ENCODE measurements at regions not wholly inside any gene's neighbourhood (a gene's known extent, or its start where the extent isn't known, plus 50 kb on each side); places are given as distances from the start of the nearest gene placed in this dataset.
A peak's percentile ranks its signal among the peaks of the same experiment; 100 is the strongest.
"Not testable (repeated sequence)": the region's sequence is repeated elsewhere in the genome, so short reads cannot be mapped to it uniquely, and the experiment has no call there.

DNA sequence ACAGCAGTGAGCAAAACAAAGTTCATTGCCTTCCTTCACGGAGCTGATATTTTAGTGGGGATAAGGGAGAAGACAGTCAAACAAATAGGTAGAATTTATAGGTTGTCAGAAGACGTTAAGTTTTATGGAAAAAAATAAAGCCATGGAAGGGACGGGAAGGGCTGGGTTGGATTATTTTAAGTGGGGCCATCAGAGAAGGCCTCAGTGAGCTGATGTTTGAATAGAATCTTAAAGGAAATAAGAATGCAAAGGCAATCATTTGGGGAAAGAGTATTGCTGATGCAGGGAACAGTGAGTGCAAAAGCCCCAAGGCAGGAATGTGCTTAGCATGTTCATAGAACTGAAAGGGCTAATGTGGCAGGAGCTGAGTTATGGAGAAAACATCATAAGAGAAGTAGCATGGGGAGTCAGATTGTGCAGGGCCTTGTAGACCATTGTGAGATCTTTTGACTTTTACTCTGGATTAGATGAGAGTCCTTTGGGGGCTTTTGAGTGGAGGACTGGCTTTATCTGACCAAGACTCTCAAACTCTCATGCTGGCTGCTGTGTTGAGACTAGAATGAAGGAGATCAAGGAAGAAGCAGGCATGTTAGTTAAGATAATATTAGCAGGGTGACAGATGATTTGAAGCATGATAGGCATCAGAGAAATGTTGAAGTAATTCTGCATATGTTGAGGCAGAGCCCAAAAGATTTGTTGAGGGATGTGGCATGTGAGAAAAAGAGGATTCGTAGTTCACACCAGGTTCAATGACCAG, 104.5 kb upstream of the TPTE start:
- H3K4me3 Mint-ChIP-seq, H3K9me3 Mint-ChIP-seq, H3K4me1 Mint-ChIP-seq, DNase-seq, H3K27ac Mint-ChIP-seq, H3K36me3 Mint-ChIP-seq, H3K27me3 Mint-ChIP-seq: not testable (repeated sequence)
- peak in 1 of 2 donors; percentile 17 for ATAC-seq (ENCODE audit: low read depth in 2 of 2)

DNA sequence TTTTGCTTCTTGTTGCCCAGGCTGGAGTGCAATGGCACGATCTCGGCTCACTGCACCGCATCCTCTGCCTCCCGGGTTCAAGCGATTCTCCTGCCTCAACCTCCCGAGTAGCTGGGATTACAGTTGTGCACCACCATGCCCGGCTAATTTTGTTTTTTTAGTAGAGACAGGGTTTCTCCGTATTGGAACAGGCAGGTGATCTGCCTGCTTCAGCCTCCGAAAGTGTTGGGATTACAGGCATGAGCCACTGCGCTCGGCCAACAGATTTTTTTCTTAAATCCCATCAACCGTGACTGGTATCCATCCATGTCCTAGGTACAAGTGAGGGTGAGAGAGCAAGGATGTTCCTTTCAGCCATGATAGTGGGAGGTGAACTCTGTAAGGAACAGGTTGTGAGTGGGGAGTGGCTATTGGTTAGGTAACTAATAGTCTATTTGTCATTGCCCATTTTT, 103.8 kb upstream of the TPTE start:
- not testable (repeated sequence) for ATAC-seq (ENCODE audit: low read depth in 2 of 2); H3K4me1 Mint-ChIP-seq; DNase-seq; H3K36me3 Mint-ChIP-seq; H3K27me3 Mint-ChIP-seq; H3K4me3 Mint-ChIP-seq; H3K9me3 Mint-ChIP-seq; H3K27ac Mint-ChIP-seq

DNA sequence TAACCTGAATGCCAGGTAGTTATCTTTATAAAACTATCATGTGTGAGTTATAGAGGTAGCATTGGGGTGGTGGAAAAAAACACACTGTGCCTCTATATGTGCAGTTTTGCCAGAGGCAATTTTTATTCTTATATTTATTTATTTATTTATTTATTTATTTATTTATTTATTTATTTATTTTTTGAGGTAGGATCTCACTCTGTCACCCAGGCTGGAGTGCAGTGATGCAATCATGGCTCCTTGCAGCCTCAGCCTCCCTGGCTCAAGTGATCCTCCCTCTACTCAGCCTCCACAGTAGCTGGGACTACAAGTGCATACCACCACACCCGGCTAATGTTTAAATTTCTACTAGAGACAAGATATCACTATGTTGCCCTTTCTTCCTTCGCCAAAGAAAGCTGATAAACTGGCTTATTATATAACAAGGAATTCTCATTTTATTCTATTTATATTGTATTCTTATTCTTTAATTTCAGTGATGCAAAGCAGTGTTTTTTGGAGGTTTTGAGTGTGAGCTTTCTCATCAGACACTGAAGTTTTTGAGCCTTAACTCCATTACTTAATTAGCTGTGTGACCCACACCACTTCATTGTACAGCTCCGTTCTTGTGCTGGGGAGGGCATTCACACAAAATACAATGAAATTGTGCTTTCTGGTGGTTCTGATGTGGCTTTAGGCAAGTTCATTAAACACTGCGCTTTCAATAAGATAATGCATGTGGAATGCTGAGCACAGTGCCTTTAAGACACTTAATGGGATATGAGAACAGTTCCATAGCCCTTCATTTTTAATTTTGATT, 102.9 kb upstream of the TPTE start:
- not testable (repeated sequence) for DNase-seq; H3K4me1 Mint-ChIP-seq; H3K36me3 Mint-ChIP-seq; H3K27ac Mint-ChIP-seq; H3K9me3 Mint-ChIP-seq; H3K27me3 Mint-ChIP-seq; ATAC-seq (ENCODE audit: low read depth in 2 of 2); H3K4me3 Mint-ChIP-seq

DNA sequence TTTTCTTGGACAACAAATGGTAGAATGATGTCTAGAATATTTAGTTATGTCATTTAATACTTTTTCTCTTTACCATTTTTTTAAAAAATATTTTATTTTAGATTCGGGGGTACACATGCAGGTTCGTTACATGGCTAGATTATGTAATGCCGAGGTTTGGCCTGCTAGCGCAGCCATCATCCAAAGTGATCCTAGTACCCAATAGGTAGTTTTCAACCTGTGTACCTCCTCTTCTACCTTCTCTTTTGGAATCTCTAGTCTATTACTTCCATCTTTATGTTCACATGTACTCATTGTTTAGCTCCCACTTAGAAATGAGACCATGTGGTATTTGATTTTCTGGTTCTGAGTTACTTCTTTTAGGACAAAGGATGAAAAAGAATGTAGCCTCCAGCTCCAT, 100.2 kb upstream of the TPTE start:
- DNase-seq; H3K27me3 Mint-ChIP-seq; H3K36me3 Mint-ChIP-seq; H3K4me1 Mint-ChIP-seq; H3K4me3 Mint-ChIP-seq; H3K9me3 Mint-ChIP-seq; ATAC-seq (ENCODE audit: low read depth in 2 of 2); H3K27ac Mint-ChIP-seq: not testable (repeated sequence)

DNA sequence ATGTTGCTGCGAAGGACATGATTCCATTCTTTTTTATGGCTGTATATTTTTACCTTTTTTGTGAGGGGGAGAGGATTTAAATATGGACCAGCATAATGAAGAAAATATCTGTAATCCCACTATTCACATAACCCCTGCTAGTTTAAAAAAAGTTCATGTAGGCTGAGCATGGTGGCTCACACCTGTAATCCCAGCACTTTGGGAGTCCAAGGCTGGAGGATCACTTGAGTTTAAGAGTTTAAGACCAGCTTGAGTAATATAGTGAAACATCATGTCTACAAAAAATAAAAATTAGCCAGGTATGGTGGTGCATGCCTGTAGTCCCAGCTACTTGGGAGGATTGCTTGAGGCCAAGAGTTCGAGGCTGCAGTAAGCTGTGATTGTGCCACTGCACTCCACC, 99.8 kb upstream of the TPTE start:
- H3K27ac Mint-ChIP-seq; H3K9me3 Mint-ChIP-seq; H3K36me3 Mint-ChIP-seq; H3K27me3 Mint-ChIP-seq; H3K4me3 Mint-ChIP-seq; DNase-seq; H3K4me1 Mint-ChIP-seq; ATAC-seq (ENCODE audit: low read depth in 2 of 2): not testable (repeated sequence)

DNA sequence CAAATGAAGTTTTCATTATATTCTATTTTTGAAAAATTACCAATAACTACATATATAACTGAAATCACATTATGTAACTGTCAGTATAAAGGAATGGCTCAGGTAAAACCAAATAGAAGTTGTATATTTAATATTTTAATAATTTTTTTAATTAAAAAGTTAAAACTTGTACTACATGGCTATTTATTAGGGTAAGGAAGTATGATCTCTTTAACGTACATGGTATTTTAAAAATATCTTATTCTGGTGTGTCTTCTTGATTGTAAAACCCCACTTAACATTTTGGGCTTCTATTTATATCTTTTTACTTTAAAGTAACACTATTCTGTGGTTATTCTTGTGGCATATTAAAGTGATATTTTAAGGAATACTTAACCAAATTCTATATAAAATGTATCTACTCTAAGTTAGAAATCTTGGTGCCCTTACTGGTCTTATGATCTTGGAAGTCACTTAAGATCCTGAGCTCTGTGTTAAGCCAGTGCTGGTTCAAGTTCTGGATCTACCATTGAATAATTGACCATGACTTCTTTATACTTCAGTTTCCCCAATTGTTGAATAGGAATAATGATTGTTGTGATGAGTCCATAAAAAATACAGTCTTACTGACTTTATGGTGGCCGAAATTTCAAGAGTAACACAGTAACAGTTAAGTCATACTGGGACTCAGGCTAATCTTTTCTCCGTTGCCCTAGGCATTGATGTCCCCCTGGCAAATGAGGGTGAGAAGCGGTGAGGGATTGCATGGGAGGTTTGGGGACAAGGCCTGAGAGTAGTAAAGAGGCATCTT, 97.1 kb upstream of the TPTE start:
- not testable (repeated sequence) for H3K4me1 Mint-ChIP-seq; DNase-seq; ATAC-seq (ENCODE audit: low read depth in 2 of 2); H3K9me3 Mint-ChIP-seq; H3K36me3 Mint-ChIP-seq; H3K27ac Mint-ChIP-seq; H3K4me3 Mint-ChIP-seq; H3K27me3 Mint-ChIP-seq

DNA sequence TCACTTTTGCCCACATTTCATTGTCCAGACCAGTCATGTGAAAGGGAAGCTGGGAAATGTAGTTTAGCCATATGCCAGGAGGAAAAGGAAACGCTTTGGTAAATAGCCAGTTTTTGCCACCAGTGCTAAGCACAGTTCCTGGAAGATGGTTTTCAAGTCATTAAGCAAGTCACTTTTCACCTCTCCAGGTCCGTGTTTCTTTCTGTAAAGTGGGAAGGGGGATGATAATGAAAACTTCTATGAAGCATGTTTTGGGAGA, 96.6 kb upstream of the TPTE start:
- H3K36me3 Mint-ChIP-seq; H3K4me1 Mint-ChIP-seq; H3K27me3 Mint-ChIP-seq; H3K4me3 Mint-ChIP-seq; H3K27ac Mint-ChIP-seq; ATAC-seq (ENCODE audit: low read depth in 2 of 2); DNase-seq; H3K9me3 Mint-ChIP-seq: not testable (repeated sequence)

DNA sequence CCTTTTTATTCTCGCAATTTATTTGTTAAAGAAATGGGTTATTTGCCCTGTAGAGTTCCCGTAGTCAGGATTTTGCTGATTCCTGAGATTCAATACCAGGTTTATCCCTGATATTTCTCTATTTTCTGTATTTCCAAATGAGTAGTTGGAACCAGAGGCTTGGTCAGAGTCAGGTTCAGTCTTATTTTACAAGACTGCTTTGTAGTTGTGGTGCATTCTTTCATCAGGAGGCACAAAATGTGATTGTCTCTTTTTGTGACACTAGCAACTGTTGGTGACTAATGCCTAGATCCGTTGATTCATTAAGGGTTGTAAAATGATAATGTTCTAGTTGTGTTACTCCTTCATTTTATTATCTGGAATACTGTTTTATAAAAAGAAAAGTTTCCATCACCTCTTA, 95.5 kb upstream of the TPTE start:
- ATAC-seq (ENCODE audit: low read depth in 2 of 2) (no peak), DNase-seq (no peak)
- Mint-ChIP-seq H3K36me3 (no peaks in the 10 kb centered on the region), H3K4me3 (no peak overlapping the region), H3K27me3 (no peaks in the 10 kb centered on the region), H3K4me1 (no peaks in the 10 kb centered on the region), H3K27ac (no peak overlapping the region), H3K9me3 (no peaks in the 10 kb centered on the region)

DNA sequence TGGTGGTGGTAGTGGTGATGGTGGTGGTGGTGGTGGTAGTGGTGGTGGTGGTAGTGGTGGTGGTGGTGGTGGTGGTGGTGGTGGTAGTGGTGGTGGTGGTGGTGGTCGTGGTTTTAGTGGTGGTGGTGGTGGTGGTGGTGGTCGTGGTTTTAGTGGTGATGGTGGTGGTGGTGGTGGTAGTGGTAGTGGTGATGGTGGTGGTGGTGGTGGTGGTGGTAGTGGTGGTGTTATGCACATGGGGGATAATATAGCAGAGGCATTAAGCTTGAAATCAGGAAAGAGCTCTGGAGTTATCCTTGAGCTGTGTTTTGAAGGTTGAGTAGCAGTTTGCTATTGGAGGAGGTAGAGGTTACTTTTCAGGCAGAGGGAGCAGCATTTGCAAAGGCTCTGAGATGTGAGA, 94.6 kb upstream of the TPTE start:
- ATAC-seq (ENCODE audit: low read depth in 2 of 2); H3K27ac Mint-ChIP-seq; H3K36me3 Mint-ChIP-seq; H3K4me3 Mint-ChIP-seq; H3K27me3 Mint-ChIP-seq; H3K4me1 Mint-ChIP-seq; DNase-seq; H3K9me3 Mint-ChIP-seq: not testable (repeated sequence)

DNA sequence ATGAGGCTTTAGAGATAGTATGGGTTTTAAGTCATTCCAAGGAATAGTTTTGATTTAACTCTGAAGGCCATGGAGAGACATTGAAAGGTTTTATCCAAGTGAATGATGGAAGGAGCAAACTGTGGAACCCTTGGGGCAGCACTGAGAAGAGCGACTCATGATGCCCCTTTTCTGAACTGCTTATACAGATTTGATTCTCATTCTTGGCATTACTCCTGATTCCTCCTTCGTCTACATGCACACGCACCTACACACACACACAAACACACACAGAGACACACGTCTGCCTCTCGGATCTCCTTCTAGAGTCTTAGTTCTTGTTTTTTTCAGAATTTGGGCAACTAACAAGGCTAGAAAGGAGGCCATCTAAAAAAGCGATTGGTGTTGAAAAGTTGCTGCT, 94.1 kb upstream of the TPTE start:
- not testable (repeated sequence) for H3K4me3 Mint-ChIP-seq; H3K27me3 Mint-ChIP-seq; H3K9me3 Mint-ChIP-seq; H3K4me1 Mint-ChIP-seq; DNase-seq; H3K27ac Mint-ChIP-seq; ATAC-seq (ENCODE audit: low read depth in 2 of 2); H3K36me3 Mint-ChIP-seq

DNA sequence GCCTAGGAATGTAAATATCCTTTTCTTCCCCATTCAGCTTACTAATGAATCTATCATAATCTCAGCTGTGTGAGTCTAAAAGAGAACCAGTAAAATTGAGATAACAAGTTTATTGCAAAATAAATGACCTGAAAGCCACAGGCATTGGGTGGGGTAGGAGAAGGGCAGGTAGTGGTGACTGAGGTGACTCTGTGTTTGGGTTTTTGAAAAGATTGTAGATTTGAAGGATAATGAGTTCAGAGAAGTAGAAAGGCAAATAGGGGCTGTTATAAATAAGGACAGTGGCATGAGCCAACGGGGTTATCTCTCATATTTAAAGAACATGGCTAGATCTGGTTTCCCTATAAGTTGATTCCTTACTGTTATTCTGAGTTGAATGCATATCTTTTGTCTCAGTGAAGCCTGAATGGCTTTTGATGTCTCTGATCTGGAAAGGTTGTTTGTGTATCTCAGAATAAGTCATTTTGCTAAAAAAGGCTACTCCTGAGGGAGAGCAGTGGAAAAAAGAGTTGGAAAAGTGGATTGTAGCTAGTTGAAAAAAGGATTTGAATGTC, 92.3 kb upstream of the TPTE start:
- H3K4me3 Mint-ChIP-seq; H3K9me3 Mint-ChIP-seq; H3K4me1 Mint-ChIP-seq; ATAC-seq (ENCODE audit: low read depth in 2 of 2); H3K36me3 Mint-ChIP-seq; DNase-seq; H3K27ac Mint-ChIP-seq; H3K27me3 Mint-ChIP-seq: not testable (repeated sequence)

DNA sequence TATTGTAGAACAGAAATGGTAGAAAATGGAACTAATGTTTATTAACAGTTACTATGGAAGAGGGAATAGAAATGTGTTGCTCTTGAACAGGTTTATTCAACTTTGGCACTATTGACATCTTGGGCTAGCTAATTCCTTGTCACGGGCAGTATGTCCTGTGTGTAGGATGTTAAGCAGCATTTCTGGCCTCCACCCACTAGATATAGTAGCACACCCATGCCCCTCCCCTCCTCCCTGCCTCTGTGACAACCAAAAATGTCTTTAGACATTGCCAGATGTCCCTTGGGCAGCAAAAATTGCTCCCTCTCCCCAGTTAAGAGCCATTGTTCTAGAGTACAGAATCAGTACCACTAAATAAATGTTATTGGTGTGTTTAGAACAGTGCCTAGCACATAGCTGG, 91.4 kb upstream of the TPTE start:
- Mint-ChIP-seq H3K4me1 (no peaks in the 10 kb centered on the region), H3K36me3 (no peaks in the 10 kb centered on the region), H3K27ac (no peak overlapping the region), H3K4me3 (no peak overlapping the region), H3K27me3 (no peaks in the 10 kb centered on the region), H3K9me3 (peaks cover 0 to 5% (median 3%) of the 10 kb centered on the region in 7 donors)
- DNase-seq (no peak), ATAC-seq (ENCODE audit: low read depth in 2 of 2) (peak in 1 of 2 donors; percentile 8)

DNA sequence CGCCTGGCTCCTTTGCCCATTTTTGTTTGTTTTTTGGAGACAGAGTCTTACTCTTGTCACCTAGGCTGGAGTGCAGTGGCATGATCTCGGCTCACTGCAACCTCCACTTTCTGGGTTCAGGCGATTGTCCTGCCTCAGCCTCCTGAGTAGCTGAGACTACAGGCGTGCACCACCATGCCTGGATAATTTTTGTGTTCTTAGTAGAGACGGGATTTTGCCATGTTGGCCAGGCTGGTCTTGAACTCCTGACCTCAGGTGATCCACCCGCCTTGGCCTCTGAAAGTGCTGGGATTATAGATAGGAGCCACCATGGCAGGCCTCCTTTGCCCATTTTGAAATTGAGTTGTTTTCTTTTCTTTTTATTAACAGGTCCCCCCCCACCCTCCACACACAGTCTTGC, 89.4 kb upstream of the TPTE start:
- not testable (repeated sequence) for H3K27ac Mint-ChIP-seq; H3K27me3 Mint-ChIP-seq; H3K4me1 Mint-ChIP-seq; H3K4me3 Mint-ChIP-seq; H3K36me3 Mint-ChIP-seq; ATAC-seq (ENCODE audit: low read depth in 2 of 2); DNase-seq; H3K9me3 Mint-ChIP-seq

DNA sequence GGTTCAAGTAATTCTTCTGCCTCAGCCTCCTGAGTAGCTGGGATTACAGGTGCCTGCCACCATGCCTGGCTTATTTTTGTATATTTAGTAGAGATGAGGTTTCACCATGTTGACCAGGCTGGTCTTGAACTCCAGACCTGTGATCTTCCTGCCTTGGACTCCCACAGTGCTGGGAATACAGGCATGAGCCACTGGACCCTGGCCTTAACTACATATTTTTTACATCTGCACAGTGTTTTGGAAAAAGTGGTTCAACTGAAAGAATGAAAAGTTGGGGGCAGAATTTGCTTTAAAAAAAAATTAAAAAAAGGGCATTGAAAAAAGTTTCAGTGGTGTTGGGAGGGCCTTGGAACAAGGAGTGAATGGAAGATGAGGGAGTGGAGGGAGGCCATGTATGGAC, 88.9 kb upstream of the TPTE start:
- H3K4me3 Mint-ChIP-seq; DNase-seq; H3K9me3 Mint-ChIP-seq; H3K36me3 Mint-ChIP-seq; ATAC-seq (ENCODE audit: low read depth in 2 of 2); H3K27ac Mint-ChIP-seq; H3K4me1 Mint-ChIP-seq; H3K27me3 Mint-ChIP-seq: not testable (repeated sequence)

Measured in naive B cell (primary cell).